ENCODE measurements at regions not wholly inside any gene's neighbourhood (a gene's known extent, or its start where the extent isn't known, plus 50 kb on each side); places are given as distances from the start of the nearest gene placed in this dataset.
"Not testable (repeated sequence)": the region's sequence is repeated elsewhere in the genome, so short reads cannot be mapped to it uniquely, and the experiment has no call there.

GRCh38 chr5:136579238-136579637 lies 213.9 kb upstream of the TRPC7 start:
- Histone ChIP-seq H4K20me1 (ENCODE audit: control insufficient read depth, insufficient read depth) (no peaks in the 10 kb centered on the region), H3K9ac (ENCODE audit: control insufficient read depth, insufficient read depth, low read length) (no peak overlapping the region), H3K4me2 (ENCODE audit: control insufficient read depth, insufficient read depth) (no peak overlapping the region), H3K9me3 (replicated peaks; ENCODE audit: control insufficient read depth, insufficient read depth, low read length) (no peaks in the 10 kb centered on the region), H3K4me3 (no peak overlapping the region), H3K36me3 (ENCODE audit: control insufficient read depth in 2 of 2, insufficient read depth in 2 of 2, low read length in 1 of 2) (no peaks in the 10 kb centered on the region), H3K27ac (ENCODE audit: control insufficient read depth, insufficient read depth) (no peak overlapping the region), H3K27me3 (replicated peaks in 1 of 2; ENCODE audit: control insufficient read depth in 2 of 2, insufficient read depth in 2 of 2, low read length in 1 of 2) (no peaks in the 10 kb centered on the region; a peak in 1 of 4 replicates), H2AFZ (ENCODE audit: control insufficient read depth, low read depth, low read length) (no peak overlapping the region), H3K79me2 (ENCODE audit: control insufficient read depth, insufficient read depth, low read length) (no peaks in the 10 kb centered on the region), H3K4me1 (ENCODE audit: control insufficient read depth, insufficient read depth, low read length) (no peaks in the 10 kb centered on the region)
- no peak for FAIRE-seq
- CTCF ChIA-PET = no interaction called here
- SMC1A ChIA-PET (ENCODE audit: uncharacterized antibody, unreplicated experiment) = interaction anchor here (0.6 kb wide), 1 partner anchor 69 kb away, joined by 4 read pairs; no protein-coding TSS in a partner anchor
- WGBS (ENCODE audit: insufficient coverage, insufficient replicate concordance, low lambda C conversion rate, missing lambda C conversion rate) = 7% methylated on average over 3 of the region's 3 CpGs
- BruUV-seq (replicated peaks) = no TSS peak
- intact Hi-C loops (cut with micrococcal nuclease; ENCODE audit: unreplicated experiment) = no loop called here
- no peak for ATAC-seq
- RAD21 ChIA-PET (ENCODE audit: unreplicated experiment) = no interaction called here
- DNase-seq (ENCODE audit: low read depth, low spot score) = no peak
- in situ Hi-C loops (cut with MboI) = no loop called here
- POLR2A ChIA-PET = no interaction called here
- TF ChIP-seq CHD1 (IDR thresholded peaks at IDR 0.05; ENCODE audit: low read depth, low read length) = no peak
- no peak for TF ChIP-seq ZBTB11 (CRISPR knock-in tag; IDR thresholded peaks at IDR 0.05)

- ATAC-seq; H3K27me3 ChIP-seq (replicated peaks in 1 of 2; ENCODE audit: control insufficient read depth in 2 of 2, insufficient read depth in 2 of 2, low read length in 1 of 2); DNase-seq (ENCODE audit: low read depth, low spot score); H3K4me3 ChIP-seq; H3K9me3 ChIP-seq (replicated peaks; ENCODE audit: control insufficient read depth, insufficient read depth, low read length); H3K27ac ChIP-seq (ENCODE audit: control insufficient read depth, insufficient read depth); H3K4me1 ChIP-seq (ENCODE audit: control insufficient read depth, insufficient read depth, low read length); FAIRE-seq; H2AFZ ChIP-seq (ENCODE audit: control insufficient read depth, low read depth, low read length); in situ Hi-C loops (cut with MboI); H3K4me2 ChIP-seq (ENCODE audit: control insufficient read depth, insufficient read depth); H3K36me3 ChIP-seq (ENCODE audit: control insufficient read depth in 2 of 2, insufficient read depth in 2 of 2, low read length in 1 of 2); H4K20me1 ChIP-seq (ENCODE audit: control insufficient read depth, insufficient read depth); POLR2A ChIA-PET; BruUV-seq (replicated peaks); H3K9ac ChIP-seq (ENCODE audit: control insufficient read depth, insufficient read depth, low read length); SMC1A ChIA-PET (ENCODE audit: uncharacterized antibody, unreplicated experiment); RAD21 ChIA-PET (ENCODE audit: unreplicated experiment); H3K79me2 ChIP-seq (ENCODE audit: control insufficient read depth, insufficient read depth, low read length); intact Hi-C loops (cut with micrococcal nuclease; ENCODE audit: unreplicated experiment); CTCF ChIA-PET: not testable (repeated sequence)
Measured at GRCh38 chr5:136569875-136570274, 204.5 kb upstream of the TRPC7 start.

- POLR2A ChIA-PET; DNase-seq (ENCODE audit: low read depth, low spot score); H4K20me1 ChIP-seq (ENCODE audit: control insufficient read depth, insufficient read depth): not testable (repeated sequence)
Measured at GRCh38 chr5:136565457-136565856, 200.1 kb upstream of the TRPC7 start.

More at GRCh38 chr5:136565457-136565856, 200.1 kb upstream of the TRPC7 start:
- 78% methylated on average over 2 of the region's 3 CpGs for WGBS (ENCODE audit: insufficient coverage, insufficient replicate concordance, low lambda C conversion rate, missing lambda C conversion rate)
- H3K27ac ChIP-seq (ENCODE audit: control insufficient read depth, insufficient read depth); CTCF ChIA-PET; H3K36me3 ChIP-seq (ENCODE audit: control insufficient read depth in 2 of 2, insufficient read depth in 2 of 2, low read length in 1 of 2); H3K9ac ChIP-seq (ENCODE audit: control insufficient read depth, insufficient read depth, low read length); RAD21 ChIA-PET (ENCODE audit: unreplicated experiment); FAIRE-seq; SMC1A ChIA-PET (ENCODE audit: uncharacterized antibody, unreplicated experiment); BruUV-seq (replicated peaks); H3K27me3 ChIP-seq (replicated peaks in 1 of 2; ENCODE audit: control insufficient read depth in 2 of 2, insufficient read depth in 2 of 2, low read length in 1 of 2); H3K79me2 ChIP-seq (ENCODE audit: control insufficient read depth, insufficient read depth, low read length); ATAC-seq; H2AFZ ChIP-seq (ENCODE audit: control insufficient read depth, low read depth, low read length); H3K9me3 ChIP-seq (replicated peaks; ENCODE audit: control insufficient read depth, insufficient read depth, low read length); H3K4me2 ChIP-seq (ENCODE audit: control insufficient read depth, insufficient read depth); H3K4me1 ChIP-seq (ENCODE audit: control insufficient read depth, insufficient read depth, low read length); H3K4me3 ChIP-seq; intact Hi-C loops (cut with micrococcal nuclease; ENCODE audit: unreplicated experiment); in situ Hi-C loops (cut with MboI): not testable (repeated sequence)

All from GM12878 (cell line).